HG03097 (cell line): ENCODE measurements at regions not wholly inside any gene's neighbourhood (a gene's known extent, or its start where the extent isn't known, plus 50 kb on each side); places are given as distances from the start of the nearest gene placed in this dataset.

Experiments used
- ATAC-seq: cut with Tn5 transposase; IDR thresholded peaks from one replicate; pipeline ENCODE4 v1.9.1; 2021; ENCODE audit not compliant: unreplicated experiment, low FRiP score

GRCh38 chr6:153801917-153802316 lies 237.1 kb upstream of the OPRM1 start:
- ATAC-seq: no peak

GRCh38 chr6:153800580-153801188 lies 238.4 kb upstream of the OPRM1 start:
- ATAC-seq: no peak

GRCh38 chr6:153790876-153791473 lies 248.1 kb upstream of the OPRM1 start:
- ATAC-seq: no peak

- ATAC-seq: no peak
Observed at GRCh38 chr6:153790048-153790447, 249.0 kb upstream of the OPRM1 start.

GRCh38 chr6:153787341-153787606 lies 251.8 kb upstream of the OPRM1 start:
- no peak for ATAC-seq

GRCh38 chr6:153781306-153781705 lies 257.7 kb upstream of the OPRM1 start:
- no peak for ATAC-seq

- ATAC-seq: no peak
Observed at GRCh38 chr6:153780011-153780410, 259.0 kb upstream of the OPRM1 start.

- ATAC-seq: no peak
Observed at GRCh38 chr6:153778216-153778615, 260.8 kb upstream of the OPRM1 start.

GRCh38 chr6:153771577-153771976 lies 267.5 kb upstream of the OPRM1 start:
- ATAC-seq: no peak

GRCh38 chr6:153767127-153767526 lies 271.9 kb upstream of the OPRM1 start:
- no peak for ATAC-seq

GRCh38 chr6:153758516-153758915 lies 280.5 kb upstream of the OPRM1 start:
- ATAC-seq: no peak

GRCh38 chr6:153735761-153736160 lies 303.3 kb upstream of the OPRM1 start:
- no peak for ATAC-seq

- ATAC-seq: no peak
Observed at GRCh38 chr6:153729189-153729588, 309.9 kb upstream of the OPRM1 start.

GRCh38 chr6:153727885-153728284 lies 311.2 kb upstream of the OPRM1 start:
- no peak for ATAC-seq

GRCh38 chr6:153725456-153725855 lies 313.6 kb upstream of the OPRM1 start:
- ATAC-seq: no peak

- no peak for ATAC-seq
Observed at GRCh38 chr6:153720732-153721131, 318.3 kb upstream of the OPRM1 start.

- no peak for ATAC-seq
Observed at GRCh38 chr6:153705429-153705828, 333.6 kb upstream of the OPRM1 start.

GRCh38 chr6:153702671-153703070 lies 336.4 kb upstream of the OPRM1 start:
- ATAC-seq: no peak

GRCh38 chr6:153698637-153699036 lies 340.4 kb upstream of the OPRM1 start:
- no peak for ATAC-seq

GRCh38 chr6:153698001-153698400 lies 341.0 kb upstream of the OPRM1 start:
- no peak for ATAC-seq

GRCh38 chr6:153677522-153677921 lies 361.5 kb upstream of the OPRM1 start:
- ATAC-seq: no peak

- no peak for ATAC-seq
Observed at GRCh38 chr6:153673750-153674149, 365.3 kb upstream of the OPRM1 start.

- no peak for ATAC-seq
Observed at GRCh38 chr6:153673225-153673624, 365.8 kb upstream of the OPRM1 start.
